Prostate gland (tissue), 2 donors: ENCODE measurements at regions not wholly inside any gene's neighbourhood (a gene's known extent, or its start where the extent isn't known, plus 50 kb on each side); places are given as distances from the start of the nearest gene placed in this dataset.

ENCODE experiments used
- DNase-seq: peaks from one replicate; pipeline ENCODE4 v3.0.0-alpha.2; 2019; ENCODE audit warnings: low spot score
- H3K27ac ChIP-seq, 2 donors: fragments of 200-600 bp; sonication (generic); 2 replicates each; pipeline ENCODE4 v1.5.1; 2017 to 2019
- H3K27me3 ChIP-seq: fragments of 200-600 bp; sonication (generic); replicated peaks from 2 replicates; pipeline ENCODE4 v1.5.1; 2019; ENCODE audit not compliant: insufficient read depth
- H3K36me3 ChIP-seq, 2 donors: fragments of 200-600 bp; sonication (generic); 1 replicate in 1 of 2; 2 replicates in 1 of 2; pipeline versions ENCODE4 v1.5.1 to v1.8.1; 2017 to 2019
- H3K4me1 ChIP-seq: fragments of 200-600 bp; sonication (generic); replicated peaks from 2 replicates; pipeline ENCODE4 v1.5.1; 2019
- H3K4me3 ChIP-seq, 2 donors: fragments of 200-600 bp; sonication (generic); 2 replicates each; pipeline ENCODE4 v1.5.1; 2017 to 2019
- H3K9me3 ChIP-seq: fragments of 200-600 bp; sonication (generic); 2 replicates; pipeline ENCODE4 v1.5.1; 2017
- CTCF ChIP-seq, 4 experiments: fragments of 200-600 bp in 2 of 4; fragments of 450-650 bp in 2 of 4; sonication (generic) in 2 of 4; IDR thresholded peaks; 1 replicate in 3 of 4; 2 replicates in 1 of 4; pipeline ENCODE4 v1.5.1; 2016 to 2019; ENCODE audit warnings: antibody characterized with exemption in 4 of 4, mild to moderate bottlenecking in 2 of 4, moderate library complexity in 2 of 4
- POLR2A ChIP-seq: fragments of 450-650 bp; IDR thresholded peaks from one replicate; pipeline ENCODE4 v1.6.1; 2016; ENCODE audit warnings: antibody characterized with exemption, mild to moderate bottlenecking
- POLR2AphosphoS5 ChIP-seq: sonication (generic); formaldehyde crosslinking; IDR thresholded peaks from one replicate; pipeline ENCODE4 v1.6.1; 2017; ENCODE audit warnings: antibody characterized with exemption
- WGBS: methylation state at CpG from one replicate; pipeline ENCODE4 v1.1.5; 2018; 5-methylcytosine and 5-hydroxymethylcytosine counted together
- intact Hi-C: fragments of 100-400 bp; cut with DNase I; formaldehyde crosslinking; loops from one replicate; pipeline ENCODE4 v1.14.2; 2022

- H3K4me3 ChIP-seq: no peak overlapping the region
- no peak overlapping the region for H3K27ac ChIP-seq
- H3K4me1 ChIP-seq: no peaks in the 10 kb centered on the region
- WGBS: 74% methylated on average over 1 of the region's 1 CpG
- intact Hi-C loops: no loop called here
- no peaks in the 10 kb centered on the region for H3K9me3 ChIP-seq
- no peak for DNase-seq
- H3K36me3 ChIP-seq: no peaks in the 10 kb centered on the region
- TF ChIP-seq POLR2AphosphoS5 (no peak), POLR2A (no peak), CTCF (IDR thresholded peaks at IDR 0.05) (no peak)
- H3K27me3 ChIP-seq: no peaks in the 10 kb centered on the region
Observed at GRCh38 chr1:191256917-191257316, 779.3 kb upstream of the BRINP3 start.

- 17% methylated on average over 1 of the region's 1 CpG for WGBS
- intact Hi-C loops: no loop called here
- no peak for TF ChIP-seq POLR2AphosphoS5
- TF ChIP-seq POLR2A: no peak
- TF ChIP-seq CTCF (IDR thresholded peaks at IDR 0.05): no peak
Observed at GRCh38 chr1:191260056-191260455, 782.4 kb upstream of the BRINP3 start.

GRCh38 chr1:191261111-191261510, 783.4 kb upstream of the BRINP3 start:
- no peak for DNase-seq
- TF ChIP-seq POLR2A (no peak), POLR2AphosphoS5 (no peak), CTCF (IDR thresholded peaks at IDR 0.05) (no peak)
- Histone ChIP-seq H3K4me1 (no peaks in the 10 kb centered on the region), H3K36me3 (no peaks in the 10 kb centered on the region), H3K4me3 (no peak overlapping the region), H3K27me3 (no peaks in the 10 kb centered on the region), H3K9me3 (no peaks in the 10 kb centered on the region), H3K27ac (no peak overlapping the region)
- WGBS: 89% methylated on average over 4 of the region's 4 CpGs
- intact Hi-C loops: no loop called here

More at GRCh38 chr1:191260056-191260455, 782.4 kb upstream of the BRINP3 start:
- DNase-seq: no peak
- H3K9me3 ChIP-seq: no peaks in the 10 kb centered on the region
- no peak overlapping the region for H3K4me3 ChIP-seq
- no peaks in the 10 kb centered on the region for H3K27me3 ChIP-seq
- H3K4me1 ChIP-seq: no peaks in the 10 kb centered on the region
- H3K27ac ChIP-seq: no peak overlapping the region
- H3K36me3 ChIP-seq: no peaks in the 10 kb centered on the region

GRCh38 chr1:191279266-191279800, 801.7 kb upstream of the BRINP3 start:
- Histone ChIP-seq H3K4me3 (no peak overlapping the region), H3K27me3 (no peaks in the 10 kb centered on the region), H3K9me3 (no peaks in the 10 kb centered on the region), H3K4me1 (no peaks in the 10 kb centered on the region), H3K27ac (no peak overlapping the region), H3K36me3 (no peaks in the 10 kb centered on the region)
- no peak for TF ChIP-seq CTCF (IDR thresholded peaks at IDR 0.05)
- no peak for TF ChIP-seq POLR2AphosphoS5
- TF ChIP-seq POLR2A: no peak
- no peak for DNase-seq
- intact Hi-C loops: no loop called here
- WGBS: 82% methylated on average over 2 of the region's 2 CpGs

- no peak overlapping the region for H3K4me3 ChIP-seq
- H3K9me3 ChIP-seq: no peaks in the 10 kb centered on the region
- no peaks in the 10 kb centered on the region for H3K4me1 ChIP-seq
- TF ChIP-seq POLR2A: no peak
- TF ChIP-seq POLR2AphosphoS5: no peak
- TF ChIP-seq CTCF (IDR thresholded peaks at IDR 0.05): no peak
- intact Hi-C loops: no loop called here
- H3K36me3 ChIP-seq: no peaks in the 10 kb centered on the region
- no peak for DNase-seq
- no peak overlapping the region for H3K27ac ChIP-seq
- H3K27me3 ChIP-seq: no peaks in the 10 kb centered on the region
Observed at GRCh38 chr1:191284175-191284574, 806.5 kb upstream of the BRINP3 start.
